ENCODE measurements at regions not wholly inside any gene's neighbourhood (a gene's known extent, or its start where the extent isn't known, plus 50 kb on each side); places are given as distances from the start of the nearest gene placed in this dataset.

DNA sequence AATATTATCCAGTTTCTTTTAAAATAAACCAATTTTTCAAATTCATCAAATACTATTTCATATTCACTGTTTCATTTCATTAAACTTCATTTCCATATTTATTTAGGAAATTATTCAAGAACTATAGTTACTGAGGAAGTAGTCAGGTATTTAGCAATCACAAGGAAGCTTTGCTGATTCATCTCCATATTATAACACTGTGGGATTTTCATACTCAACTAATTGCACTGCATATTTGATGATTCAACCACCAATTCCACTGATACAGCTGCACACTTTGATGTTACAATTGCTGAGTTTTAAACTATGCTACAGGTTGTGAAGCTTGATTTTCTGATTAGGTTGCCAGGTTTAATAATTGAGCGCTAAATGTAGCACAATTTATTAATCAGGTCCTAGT, 556.8 kb upstream of the SLITRK1 start:
- FAIRE-seq, result no peak

DNA sequence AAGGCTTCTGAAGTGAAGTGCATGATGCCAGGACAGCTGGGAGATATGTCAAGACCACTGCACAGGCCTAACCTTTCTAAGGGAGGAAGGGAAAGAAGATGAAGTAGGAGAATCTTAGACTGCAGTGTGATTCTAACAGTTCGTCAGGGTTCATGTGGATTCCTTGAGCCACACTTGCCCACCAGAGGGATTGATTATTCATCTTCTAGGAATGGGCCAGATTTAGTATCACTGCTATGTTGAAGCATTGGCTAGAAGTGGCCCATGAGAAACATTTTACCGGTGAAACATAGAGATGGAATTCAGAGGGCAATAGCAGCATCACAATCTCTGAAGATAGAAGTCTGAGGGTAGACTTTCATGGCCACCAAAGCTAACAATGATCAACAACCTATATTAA, 550.8 kb upstream of the SLITRK1 start:
- no peak for FAIRE-seq
- DNase-seq (ENCODE audit: insufficient read length, low spot score), result no peak

More for the DNA sequence above, 556.8 kb upstream of the SLITRK1 start:
- no peak for DNase-seq (ENCODE audit: insufficient read length, low spot score)

DNA sequence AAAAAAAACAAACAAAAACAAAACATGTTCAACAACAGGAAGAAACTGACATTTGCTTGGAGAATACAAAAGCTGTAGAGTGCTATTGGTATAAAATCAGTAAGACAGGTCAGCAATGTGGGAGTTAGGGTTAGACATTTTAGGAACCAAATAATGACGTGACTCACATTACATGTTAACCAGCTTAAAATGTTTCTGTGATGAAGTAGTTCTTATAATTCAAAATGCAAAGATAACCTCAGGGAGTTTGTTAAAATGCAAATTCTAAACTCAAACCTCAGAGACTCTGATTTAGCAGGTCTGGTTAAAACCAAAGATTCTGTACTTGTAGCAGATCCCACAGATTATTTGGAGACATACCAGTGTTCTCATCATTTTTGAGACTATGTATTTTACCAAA, 549.4 kb upstream of the SLITRK1 start:
- no peak for DNase-seq (ENCODE audit: insufficient read length, low spot score)
- no peak for FAIRE-seq

DNA sequence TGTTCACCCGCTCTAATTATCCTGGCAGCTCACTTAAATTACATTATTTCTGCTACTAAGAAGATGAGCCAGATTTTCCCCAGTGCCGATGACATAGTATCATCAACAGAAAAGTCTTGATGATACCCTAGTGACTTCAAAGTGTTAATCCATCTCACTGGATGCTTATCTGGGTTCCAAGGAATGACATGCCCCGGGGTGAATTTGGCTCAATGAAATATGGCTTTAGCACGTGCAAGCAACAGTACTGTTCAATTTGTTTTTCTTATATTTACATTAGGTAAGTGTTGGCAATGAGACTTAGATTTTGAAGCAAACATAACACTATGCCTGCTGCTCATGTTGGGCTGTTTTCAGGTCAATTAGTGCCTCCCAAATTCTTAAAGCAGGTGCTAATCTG, 548.2 kb upstream of the SLITRK1 start:
- FAIRE-seq, result no peak
- DNase-seq (ENCODE audit: insufficient read length, low spot score), result no peak

DNA sequence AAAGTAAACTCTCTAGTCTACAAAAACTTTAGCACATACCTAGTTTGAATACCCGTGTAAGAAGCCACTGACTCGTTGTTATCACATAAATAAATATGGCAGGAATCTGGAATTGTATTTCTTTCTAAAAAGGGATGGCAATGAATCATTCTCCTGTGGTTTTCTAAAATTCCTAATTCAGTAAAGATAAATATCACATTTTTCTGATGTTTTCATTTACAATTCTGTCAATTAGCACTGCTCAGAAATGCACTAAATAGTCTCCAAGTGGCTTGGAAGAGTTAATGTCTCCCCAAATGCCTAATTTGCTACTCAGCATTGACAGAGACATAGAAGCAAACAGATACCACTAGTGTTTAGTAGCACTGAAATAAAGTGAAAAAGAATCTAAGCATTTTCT, 547.7 kb upstream of the SLITRK1 start:
- FAIRE-seq, result no peak
- no peak for DNase-seq (ENCODE audit: insufficient read length, low spot score)

DNA sequence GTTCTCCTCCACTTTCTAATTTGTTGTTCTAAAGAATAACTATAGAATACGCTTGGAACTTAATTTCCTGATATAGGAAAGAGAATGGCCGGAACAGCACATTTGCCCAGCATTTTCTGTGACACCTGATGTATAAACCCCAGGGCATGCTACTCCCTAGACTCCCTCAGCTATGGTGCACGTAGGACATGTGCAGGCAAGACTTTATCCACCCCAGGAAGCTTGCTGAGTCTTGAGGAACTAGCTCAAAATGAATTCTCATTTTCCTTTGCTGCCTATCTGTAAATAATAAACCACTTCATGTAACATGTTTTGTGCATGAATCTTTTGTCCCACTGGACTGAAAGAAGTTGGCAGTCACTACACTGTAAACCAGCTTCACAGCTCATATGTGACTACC, 535.8 kb upstream of the SLITRK1 start:
- no peak for FAIRE-seq

DNA sequence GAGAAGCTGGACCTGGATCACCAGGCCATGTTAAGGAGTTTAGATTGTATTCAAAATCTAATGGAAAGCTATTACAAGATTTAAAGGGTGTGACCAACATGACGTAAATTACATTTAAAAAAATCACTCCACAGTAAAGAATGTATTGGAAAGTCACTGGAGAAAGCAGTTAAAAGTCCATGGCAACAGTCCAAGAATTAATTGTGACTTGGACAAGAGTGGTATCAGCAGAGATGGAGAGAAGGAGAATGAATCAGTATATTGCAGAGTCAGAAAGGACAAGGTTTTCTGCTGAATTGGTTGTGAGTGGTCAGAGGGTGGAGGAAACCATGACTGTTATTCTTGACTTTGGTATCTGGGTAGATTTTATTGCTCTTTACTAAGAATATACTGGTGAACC, 535.1 kb upstream of the SLITRK1 start:
- DNase-seq (ENCODE audit: insufficient read length, low spot score) (no peak), FAIRE-seq (no peak)

More for the DNA sequence above, 535.8 kb upstream of the SLITRK1 start:
- DNase-seq (ENCODE audit: insufficient read length, low spot score), result no peak

DNA sequence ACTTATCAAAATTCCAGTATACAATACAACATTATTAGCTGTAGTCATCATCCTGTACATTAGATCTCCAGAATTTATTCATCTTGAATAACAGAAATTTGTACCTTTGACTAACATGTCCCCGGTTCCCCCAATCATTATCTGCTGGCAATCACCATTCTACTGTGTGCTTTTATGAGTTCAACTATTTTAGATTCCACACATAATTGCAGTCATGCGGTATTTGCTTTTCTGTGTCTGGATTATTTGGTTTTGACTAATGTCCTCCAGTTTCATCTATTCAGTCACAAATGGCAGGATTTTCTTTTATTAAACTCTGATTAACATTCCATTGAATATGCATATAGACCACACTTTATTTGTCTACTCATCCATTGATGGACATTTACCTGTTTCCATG, 530.7 kb upstream of the SLITRK1 start:
- FAIRE-seq, result no peak
- no peak for DNase-seq (ENCODE audit: insufficient read length, low spot score)

DNA sequence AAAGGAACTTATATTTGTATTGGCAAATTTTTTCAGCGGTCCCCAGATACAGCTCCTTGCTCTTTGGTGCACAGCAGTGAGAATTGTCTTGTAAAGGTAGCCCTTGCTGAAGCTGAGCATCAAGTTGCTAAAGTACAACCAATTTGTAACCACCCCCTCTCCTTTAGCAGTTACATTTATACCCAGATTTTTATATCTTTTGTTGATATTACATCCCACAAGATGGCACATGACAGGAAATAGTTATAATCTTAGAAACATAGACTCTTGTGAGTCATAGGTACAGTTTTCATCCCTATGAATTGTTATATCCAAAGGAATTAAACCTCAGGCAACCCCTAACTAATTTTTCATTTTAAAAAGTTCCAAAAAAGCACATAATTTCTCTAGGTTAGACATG, 523.0 kb upstream of the SLITRK1 start:
- DNase-seq (ENCODE audit: insufficient read length, low spot score), result no peak
- no peak for FAIRE-seq

DNA sequence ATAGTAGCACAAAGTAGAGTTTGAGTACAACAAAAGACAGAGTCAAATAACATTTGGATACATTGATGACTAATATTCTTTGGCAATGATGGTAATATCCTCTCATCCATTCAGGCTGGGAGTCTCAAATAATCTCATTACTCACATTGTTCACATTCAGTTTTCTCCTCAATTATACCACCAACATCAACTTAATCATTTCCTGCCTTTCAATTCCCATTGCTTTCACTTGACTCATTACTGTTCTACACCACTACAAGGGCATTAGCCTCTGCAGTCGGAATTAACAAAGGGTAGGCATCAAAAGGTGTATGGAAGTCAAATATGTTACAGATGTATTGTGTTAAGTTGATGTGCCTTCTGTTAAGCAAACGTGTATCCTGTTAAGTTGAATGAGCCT, 518.4 kb upstream of the SLITRK1 start:
- FAIRE-seq (no peak), DNase-seq (ENCODE audit: insufficient read length, low spot score) (no peak)

DNA sequence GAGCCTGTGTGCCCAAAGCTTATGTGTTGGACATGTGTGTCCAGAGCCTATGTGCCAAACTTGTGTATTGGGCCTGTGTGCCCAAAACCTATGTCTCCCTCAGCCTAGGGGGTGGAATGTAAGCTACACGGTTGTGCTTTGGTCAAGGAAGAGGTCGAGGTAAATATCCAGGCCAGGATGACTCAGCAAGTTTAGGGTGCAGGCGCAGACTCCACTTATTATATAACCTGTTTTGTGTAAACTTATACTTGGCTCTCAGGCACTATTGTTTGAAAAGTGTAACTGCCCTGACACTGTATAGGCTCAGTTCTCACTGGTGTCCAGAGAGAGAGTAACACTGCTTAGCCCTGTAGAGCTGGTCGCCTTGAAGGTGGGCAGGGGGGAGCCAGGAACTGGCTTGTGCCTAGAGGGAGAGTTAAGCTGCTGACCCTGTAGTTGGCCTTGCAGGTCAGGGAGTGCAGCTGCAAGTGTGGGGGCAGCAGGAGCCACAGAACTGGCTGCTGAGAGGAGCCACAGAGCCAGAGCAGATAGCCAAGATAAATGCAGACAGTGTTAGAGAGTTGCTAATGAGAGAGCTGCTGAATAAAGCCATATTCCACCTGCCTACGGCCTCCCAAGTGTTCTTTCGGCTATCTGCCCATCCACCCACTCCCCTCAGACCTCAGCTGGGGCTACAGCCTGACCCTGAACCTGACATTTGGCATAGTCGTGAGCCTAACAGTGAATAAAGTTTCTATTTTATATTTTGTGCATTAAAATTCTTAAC, 517.2 kb upstream of the SLITRK1 start:
- FAIRE-seq (no peak), DNase-seq (ENCODE audit: insufficient read length, low spot score) (no peak)

DNA sequence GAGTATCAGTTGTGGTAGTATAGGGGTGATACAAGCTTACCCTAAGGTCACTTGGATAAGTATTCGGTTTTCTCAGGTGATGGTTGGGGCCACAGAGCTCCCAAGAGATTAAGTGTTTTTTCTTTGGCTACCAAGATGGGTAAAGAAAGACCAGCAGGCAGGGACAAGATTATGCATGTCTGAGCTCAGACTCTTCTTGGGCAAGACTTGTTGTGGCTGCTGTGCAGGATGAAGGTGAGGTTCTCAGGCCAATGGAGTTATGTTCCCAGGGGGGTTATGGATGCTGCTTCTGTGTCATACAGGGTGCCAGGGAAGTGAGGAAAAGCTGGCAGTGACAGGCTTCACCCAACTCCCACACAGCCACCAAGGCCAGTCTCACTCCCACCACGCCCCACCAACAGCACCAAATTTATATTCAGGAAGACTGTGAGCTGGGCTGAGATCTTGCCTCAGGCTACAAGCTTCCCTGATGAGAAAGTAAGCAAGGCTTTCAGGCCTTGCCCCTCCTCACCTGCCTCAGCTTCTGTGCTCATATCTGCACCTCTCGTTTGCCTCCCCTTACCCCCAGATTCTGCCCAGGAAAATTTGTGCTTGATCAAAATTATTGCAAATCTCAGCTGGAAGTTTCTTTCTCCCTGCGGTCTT, 511.8 kb upstream of the SLITRK1 start:
- FAIRE-seq, result no peak

DNA sequence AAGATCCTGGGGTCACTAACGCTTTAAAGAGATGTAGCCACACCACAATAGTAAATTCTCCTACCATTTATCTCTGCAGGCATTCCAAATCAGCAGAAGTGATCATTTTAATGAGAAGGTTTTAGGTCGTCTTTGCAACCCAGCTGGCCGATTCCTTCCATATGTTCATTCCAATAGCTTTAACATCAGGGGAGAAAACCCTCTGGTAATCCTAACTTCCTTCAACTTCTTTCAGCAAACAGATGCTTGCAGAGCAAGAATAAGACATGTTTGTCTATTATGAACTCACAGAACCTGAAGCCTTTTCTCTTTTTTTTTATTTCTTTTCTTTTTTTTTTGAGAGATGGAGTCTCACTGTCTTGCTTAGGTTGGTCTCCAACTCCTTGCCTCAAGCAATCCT, 498.6 kb upstream of the SLITRK1 start:
- FAIRE-seq (no peak), DNase-seq (ENCODE audit: insufficient read length, low spot score) (no peak)

More for the DNA sequence above, 511.8 kb upstream of the SLITRK1 start:
- no peak for DNase-seq (ENCODE audit: insufficient read length, low spot score)

DNA sequence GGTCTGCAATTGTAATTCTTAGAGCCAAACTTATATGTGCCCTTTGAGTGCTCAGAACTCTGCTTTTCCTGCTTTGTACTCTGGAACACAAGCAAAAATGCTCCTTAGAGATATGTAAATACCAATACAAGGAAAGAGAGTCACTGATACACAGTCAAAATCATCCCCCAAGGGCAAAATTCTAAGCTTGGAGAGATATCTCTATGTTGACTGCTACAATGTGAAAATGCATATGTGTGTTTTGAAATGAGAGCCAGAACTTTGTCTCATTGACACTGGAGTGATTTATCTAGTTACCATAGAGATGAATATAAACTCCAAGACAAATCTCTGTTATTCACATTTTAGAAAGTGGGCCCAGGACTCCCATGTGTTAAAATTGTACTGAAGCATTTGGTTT, 494.8 kb upstream of the SLITRK1 start:
- DNase-seq (ENCODE audit: insufficient read length, low spot score), result no peak
- FAIRE-seq, result no peak

DNA sequence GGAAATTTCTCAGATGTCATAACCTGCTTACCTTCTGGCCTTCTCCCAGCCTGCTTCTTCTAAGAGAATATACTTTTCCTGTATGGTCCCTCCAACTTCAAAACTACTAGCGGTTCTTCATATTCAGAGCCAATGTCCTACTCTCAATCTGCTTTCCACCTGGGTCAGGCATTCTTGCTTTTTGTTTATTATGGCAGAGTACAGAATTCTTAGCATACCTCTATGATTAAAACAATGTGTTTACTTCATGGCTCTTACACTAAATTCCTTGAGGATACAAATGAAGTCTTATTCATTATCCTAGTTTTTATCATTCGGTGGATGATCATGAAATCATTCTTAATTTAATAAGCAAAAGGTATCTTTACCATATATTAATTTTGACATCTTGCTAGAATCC, 484.2 kb upstream of the SLITRK1 start:
- DNase-seq (ENCODE audit: insufficient read length, low spot score) (no peak), FAIRE-seq (no peak)

DNA sequence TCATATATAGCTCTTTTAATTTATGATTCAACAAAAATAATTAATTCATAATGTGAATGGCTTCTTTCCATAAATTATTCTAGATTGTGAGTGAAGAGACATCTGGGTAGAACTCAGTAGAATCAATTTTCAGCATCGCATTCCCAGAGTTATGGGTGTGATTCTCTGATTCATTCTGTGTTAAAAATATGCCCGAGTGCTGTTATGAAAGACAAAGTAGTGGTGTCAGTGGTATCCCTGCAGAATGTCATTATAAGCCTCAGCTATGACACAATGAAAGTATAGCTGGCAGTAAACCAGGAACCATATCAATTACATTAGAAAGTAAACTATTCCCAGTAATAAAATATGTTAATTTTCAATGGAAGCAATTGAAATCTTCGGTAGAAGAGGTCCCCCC, 480.5 kb upstream of the SLITRK1 start:
- DNase-seq (ENCODE audit: insufficient read length, low spot score) (no peak), FAIRE-seq (no peak)

DNA sequence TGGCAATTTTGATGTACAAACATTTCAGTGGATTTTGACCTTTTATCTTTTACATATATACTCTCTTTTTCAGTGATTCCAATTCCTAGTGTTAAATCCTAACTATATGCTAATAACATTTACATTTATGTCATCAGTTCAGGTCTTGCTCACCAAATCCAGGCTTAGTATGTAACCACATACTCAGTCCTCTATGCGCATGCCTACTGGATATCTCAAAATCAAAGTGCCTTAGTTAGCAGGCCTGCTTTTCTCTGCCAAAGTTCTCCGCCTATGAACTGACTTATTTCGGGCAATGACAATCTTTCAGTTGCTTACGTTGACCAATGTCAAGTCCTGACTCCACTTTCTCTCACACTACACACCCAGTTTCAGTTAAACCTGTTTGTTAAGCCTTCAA, 478.5 kb upstream of the SLITRK1 start:
- no peak for DNase-seq (ENCODE audit: insufficient read length, low spot score)
- no peak for FAIRE-seq

DNA sequence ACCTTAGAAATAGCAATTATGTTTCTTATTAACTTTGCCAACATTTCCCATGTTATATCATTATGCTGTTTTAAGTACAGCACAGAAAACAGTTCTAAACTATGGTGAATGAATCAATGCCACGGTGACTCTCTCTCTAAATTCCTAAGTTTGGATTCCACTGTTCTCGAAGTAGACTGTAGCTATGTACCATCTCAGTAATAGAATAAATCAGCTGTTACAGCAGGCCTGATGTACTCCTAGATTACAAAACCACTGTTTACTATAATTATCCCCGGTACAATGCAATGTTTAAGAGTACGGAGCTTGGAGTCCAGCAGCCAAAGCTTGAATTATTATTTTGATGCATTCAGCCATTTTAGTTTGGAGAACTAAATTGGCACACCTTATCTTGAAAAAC, 476.3 kb upstream of the SLITRK1 start:
- no peak for FAIRE-seq
- DNase-seq (ENCODE audit: insufficient read length, low spot score), result no peak

DNA sequence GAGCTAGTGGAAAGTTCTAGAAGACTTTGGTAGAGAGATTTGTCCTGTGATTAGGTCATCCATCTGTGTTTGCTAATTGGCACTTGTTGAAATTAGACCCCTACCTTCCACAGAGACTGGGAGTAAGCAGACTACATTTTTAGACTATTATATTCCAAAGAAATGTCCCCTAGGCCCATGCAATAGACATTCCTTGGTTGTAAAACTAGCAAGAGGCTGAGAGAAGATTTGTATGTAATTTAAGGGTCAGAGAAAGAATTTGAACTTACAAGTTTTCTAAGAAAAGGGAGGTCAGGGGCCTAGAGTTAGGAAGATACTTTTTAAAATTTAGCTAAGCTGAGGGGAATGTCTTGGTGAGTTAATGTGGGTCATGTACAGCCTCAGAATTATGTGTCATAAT, 470.7 kb upstream of the SLITRK1 start:
- FAIRE-seq (no peak), DNase-seq (ENCODE audit: insufficient read length, low spot score) (no peak)

DNA sequence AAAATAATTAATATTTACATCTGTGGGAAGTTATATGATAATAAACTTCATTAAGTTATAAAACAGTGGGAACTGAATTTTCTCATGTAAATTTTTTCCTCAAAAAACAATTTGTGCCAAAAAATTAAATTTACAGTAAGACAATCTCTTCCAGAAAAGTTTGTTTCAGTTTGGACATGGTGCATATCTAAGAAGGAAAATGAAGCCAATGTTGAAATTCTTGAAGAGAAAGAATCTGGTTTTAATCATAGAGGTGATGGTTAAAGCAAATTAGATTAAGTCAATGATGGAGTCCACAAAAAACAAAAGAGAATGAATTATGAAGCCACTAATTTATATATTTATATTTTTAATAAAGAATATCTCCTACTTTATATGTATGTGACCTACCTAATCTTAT, 457.2 kb upstream of the SLITRK1 start:
- FAIRE-seq, result no peak

DNA sequence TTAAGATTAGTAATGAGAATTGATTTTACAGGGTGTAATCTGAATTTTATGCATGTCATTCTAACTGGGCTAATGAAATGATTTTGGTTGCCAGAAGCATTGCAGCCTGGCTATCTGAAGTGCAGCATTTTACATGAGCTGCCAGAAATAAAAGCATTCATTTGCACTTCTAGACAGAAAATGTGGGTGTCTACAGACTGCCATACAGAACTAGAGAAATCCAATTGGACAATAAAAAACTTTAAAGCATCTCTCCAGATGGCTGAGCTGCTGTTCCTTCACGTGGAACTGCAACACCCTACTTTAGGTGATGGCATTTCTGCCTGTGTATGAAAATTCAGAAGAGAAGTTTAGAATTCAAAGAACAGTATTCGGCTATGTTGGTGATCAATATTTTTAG, 450.1 kb upstream of the SLITRK1 start:
- no peak for DNase-seq (ENCODE audit: insufficient read length, low spot score)
- no peak for FAIRE-seq

More for the DNA sequence above, 457.2 kb upstream of the SLITRK1 start:
- no peak for DNase-seq (ENCODE audit: insufficient read length, low spot score)

DNA sequence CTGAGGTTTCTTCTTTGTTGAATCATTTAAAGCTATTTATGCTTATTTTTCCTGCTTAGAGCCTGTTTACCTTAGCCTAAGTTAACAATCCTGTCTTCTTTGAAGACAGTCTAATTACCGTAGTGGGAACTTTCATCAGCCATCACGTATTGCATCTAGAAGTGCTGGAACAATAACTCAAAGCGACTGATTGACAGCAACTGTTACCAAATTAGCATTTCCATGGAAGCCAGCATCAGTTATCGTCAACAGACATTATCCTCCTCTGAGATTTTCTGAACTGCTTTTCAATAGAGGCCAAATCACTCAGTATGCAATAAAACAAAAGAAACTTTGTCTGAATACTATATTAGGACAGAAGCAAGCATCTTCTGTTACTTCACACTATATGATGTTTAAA, 433.3 kb upstream of the SLITRK1 start:
- no peak for DNase-seq (ENCODE audit: insufficient read length, low spot score)
- FAIRE-seq, result no peak

DNA sequence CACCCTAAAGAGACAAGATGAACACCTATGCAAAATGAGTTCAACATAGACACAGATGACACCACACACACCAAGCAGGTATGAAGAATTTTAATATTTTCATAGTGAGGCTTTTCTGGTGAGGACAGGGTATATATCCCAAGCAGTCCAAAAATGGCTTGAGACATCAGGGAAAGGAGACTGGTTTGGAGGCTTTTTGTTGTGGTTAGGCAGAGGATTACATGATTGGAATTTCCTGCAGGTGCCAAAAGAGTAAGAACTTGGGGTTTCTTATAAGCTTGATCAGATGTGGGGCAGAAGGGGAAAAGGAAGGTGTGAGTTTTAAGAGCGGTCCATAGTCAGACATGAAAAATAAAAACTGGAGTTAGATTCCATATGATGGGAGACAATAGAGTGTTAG, 420.8 kb upstream of the SLITRK1 start:
- no peak for DNase-seq (ENCODE audit: insufficient read length, low spot score)
- no peak for FAIRE-seq

Data from GM19239 (cell line).